Activated CD4-positive, CD25-positive, alpha-beta regulatory T cell (primary cell): ENCODE measurements at regions not wholly inside any gene's neighbourhood (a gene's known extent, or its start where the extent isn't known, plus 50 kb on each side); places are given as distances from the start of the nearest gene placed in this dataset.
"Not testable (repeated sequence)": the region's sequence is repeated elsewhere in the genome, so short reads cannot be mapped to it uniquely, and the experiment has no call there.

Experiments used
- DNase-seq, 4 experiments: peaks; one replicate each; lab custom pipeline; 2025; lab: John Stamatoyannopoulos, UW

DNA sequence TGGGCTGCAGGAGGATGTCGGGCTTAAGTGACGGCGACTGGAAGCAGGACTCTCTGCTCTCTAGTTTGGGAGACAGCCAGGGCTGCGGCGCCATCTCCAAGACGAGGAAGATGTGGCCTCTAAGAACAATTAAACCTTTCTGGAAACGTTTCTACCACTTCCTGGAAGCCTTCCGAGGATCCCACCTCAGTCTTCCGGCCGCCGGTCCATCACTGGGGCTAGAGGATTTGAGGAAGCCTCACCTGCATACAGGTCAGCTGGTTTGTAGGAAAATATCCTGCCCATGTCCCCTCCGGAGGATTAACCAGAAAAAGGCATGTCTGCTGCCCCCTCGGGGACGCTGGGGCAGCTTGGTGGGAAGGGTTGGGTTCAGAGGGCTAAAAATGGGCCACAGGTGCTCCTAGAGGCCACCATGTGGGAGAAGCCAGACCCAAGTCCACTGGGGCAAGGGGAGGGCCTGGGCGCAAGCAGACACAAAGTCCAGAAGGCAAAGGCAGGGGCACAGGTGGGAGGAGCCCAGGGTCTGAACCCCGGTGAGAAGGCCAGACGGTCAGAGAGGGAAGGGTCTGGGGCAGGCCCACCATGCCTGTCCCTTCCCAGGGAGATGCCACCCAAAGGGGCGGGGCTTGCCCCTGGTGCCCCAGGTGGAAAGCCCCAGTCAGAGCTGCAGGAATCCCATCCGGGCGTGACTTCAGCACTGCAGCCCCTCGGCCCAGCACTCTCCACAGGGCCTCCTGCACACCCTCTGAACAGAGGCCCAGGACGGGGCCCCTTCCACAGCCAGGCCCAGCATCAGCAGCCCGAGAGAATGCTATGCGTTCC is 82.2 kb upstream of the ID2 start:
- DNase-seq, result no peak

DNA sequence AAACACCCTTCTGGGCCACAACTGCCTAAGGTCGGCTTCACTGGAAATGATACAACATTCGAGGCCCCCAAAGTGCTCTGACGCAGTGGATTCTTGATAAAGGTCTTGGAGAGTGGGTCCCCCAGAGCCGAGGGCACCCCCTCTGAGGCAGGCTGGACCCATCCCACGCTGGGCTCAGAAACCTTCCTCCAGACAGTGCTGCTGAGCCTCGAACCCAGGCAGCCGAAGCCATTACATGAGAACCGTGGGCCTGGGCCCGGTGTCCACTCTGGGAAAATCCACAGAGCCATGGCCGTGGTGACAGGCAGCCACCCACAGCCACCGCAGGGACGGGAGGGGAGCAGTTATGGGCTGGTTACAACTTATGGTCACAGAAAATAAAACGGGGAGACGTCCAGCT is 81.4 kb upstream of the ID2 start:
- DNase-seq, result no peak

- no peak for DNase-seq
Observed at GRCh38 chr2:8602809-8603208, 79.0 kb upstream of the ID2 start.

GRCh38 chr2:8603356-8603755 is 78.5 kb upstream of the ID2 start:
- not testable (repeated sequence) for DNase-seq

DNA sequence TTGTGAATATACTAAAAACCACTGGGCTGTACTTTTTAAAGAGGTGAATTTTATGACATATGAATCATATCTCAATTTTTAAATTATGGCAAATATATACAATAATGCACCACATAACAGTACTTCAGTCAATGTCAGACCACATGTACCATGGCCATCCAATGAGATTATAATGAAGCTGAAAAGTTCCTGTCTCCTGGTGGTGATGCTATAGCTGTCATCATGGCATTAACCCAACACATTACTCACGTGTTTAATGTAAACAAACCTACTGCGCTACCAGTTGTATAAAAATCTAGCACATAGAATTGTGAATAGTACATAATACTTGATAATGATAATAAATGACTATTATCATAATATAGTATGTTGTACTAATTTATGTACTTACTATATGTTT is 77.6 kb upstream of the ID2 start:
- no peak for DNase-seq

DNA sequence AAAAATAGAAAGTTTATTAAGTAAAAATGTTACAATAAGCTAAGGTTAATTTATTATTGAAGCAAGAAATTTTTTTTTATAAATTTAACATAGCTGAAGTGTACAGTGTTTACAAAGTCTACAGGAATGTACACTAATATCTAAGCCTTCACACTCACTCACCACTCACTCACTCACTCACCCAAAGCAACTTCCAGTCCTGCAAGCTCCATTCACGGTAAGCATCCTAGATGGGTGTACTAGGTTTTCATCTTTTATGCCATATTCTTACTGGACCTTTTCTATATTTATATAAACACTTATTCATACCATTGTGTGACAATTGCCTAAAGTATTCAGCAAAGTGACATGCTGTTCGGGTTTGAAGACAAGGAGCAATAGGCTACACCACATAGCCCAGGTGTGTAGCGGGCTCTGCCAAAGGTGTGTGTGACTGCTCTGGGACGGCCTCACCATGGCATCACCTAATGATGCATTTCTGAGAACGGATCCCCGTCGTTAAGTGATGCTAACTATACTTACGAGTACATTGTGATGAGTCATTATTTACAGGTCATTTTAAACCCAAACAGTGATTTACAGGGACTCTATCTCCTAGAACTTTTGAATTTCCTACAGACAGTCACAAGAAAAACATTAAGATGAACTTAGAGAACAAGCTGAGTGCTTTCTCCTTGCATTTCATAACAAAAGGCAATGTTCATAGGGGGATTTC is 76.3 kb upstream of the ID2 start:
- no peak for DNase-seq

DNA sequence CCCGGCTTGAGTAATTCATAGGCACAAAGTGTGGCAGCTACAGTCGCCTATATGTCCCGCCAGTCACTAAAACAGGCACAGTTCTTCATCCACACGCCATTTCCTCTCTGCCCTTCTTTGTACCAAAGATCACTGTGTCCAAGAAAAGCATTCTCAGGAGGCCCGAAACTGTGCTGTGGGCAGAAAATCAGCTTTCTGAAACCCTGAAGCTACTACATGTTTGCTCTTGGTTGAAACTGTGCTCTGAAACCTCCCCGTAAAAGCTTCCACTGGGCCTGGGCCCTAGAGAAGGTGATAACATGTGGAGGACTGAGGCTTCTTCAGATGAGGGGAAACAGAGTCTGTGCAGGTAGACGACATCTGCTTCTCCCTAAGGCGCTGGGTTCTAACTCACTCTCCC is 75.6 kb upstream of the ID2 start:
- no peak for DNase-seq

DNA sequence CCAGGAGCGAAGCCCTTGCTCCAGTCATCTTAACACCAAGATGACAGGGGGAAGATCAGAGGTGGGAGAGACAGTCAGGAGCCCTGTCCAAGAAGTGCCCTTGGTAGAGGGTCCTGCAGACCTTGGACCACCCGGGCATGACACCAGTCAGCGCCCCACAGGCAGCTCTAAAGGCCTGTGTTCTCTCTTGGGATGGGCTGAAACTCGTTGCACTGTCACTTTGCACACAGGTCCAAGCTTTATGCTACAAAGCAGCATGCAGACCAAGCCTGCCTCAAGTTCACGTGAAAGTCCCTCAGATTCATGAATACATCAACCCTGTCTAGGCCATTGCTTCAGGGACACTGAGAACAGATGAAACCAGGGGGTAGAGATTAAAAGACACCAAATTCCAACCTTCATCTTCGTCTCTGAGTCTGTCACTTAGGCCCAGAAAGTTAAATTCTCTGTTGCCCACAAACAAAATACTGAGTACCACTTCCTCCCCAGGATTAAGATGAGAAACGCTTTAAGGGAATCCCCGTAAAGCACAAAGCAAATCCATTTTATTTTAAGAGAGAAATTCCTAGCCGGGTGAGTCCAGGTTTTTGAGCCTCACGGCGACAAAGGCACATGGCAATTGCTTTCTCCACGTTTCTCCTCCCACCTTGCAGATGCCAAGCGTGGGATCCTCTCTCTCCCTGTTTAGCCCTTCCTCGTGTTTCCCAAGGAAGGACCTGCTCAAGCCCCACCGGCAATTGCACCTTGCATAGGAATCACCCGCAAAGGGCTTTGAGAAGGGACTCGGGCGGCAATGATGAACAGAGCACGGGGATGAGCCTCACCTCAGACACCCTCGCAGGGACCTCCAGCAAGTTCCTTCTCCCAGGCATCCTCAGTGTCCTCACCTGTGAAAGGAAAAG is 75.0 kb upstream of the ID2 start:
- no peak for DNase-seq

GRCh38 chr2:8607606-8608005 is 74.2 kb upstream of the ID2 start:
- DNase-seq, result no peak

GRCh38 chr2:8608411-8608954 is 73.4 kb upstream of the ID2 start:
- DNase-seq, result no peak

DNA sequence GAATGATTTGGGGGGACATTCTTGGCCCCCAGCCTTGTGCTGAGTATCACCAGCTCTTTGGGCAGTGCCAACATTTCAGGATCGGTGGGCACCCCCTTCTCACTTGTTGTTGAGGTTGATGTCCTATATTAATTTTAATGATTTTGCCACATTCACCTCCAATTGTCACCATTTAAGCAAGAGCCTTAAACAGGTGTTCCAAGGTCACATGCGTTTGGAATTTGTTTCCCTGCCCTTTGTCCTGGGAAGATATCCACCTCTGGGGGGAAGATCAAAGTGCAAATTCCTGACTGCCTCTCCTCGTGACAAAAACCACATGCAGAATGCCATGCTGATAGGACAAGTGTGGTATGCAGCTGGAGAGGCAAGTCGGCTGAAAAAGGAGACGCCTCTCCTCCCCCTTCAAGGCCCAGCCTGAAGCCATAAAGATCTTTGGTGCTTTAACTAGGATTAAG is 72.5 kb upstream of the ID2 start:
- DNase-seq, result no peak

GRCh38 chr2:8610775-8611174 is 71.1 kb upstream of the ID2 start:
- DNase-seq, result not testable (repeated sequence)

DNA sequence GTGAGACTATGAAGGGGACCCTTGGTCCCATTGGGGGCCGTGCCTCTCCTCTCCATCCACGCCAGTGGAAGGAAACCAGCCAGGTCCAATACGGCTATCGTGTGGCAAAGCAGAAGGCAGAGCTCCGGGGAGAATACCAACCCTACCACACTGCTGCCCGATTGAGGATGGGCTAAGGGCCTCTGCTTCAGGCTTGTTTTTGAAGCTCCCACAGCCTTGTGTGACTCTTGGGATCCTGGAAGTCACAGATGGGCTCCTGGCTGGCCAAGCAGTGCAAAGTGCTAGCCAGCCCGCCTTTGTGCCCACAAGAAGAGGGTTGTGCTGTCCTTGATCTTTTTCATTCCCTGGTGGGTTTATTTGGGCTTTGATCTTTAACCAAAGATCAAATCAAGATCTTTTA is 70.6 kb upstream of the ID2 start:
- DNase-seq, result no peak

- DNase-seq, result no peak
Observed at GRCh38 chr2:8611700-8612099, 70.2 kb upstream of the ID2 start.

DNA sequence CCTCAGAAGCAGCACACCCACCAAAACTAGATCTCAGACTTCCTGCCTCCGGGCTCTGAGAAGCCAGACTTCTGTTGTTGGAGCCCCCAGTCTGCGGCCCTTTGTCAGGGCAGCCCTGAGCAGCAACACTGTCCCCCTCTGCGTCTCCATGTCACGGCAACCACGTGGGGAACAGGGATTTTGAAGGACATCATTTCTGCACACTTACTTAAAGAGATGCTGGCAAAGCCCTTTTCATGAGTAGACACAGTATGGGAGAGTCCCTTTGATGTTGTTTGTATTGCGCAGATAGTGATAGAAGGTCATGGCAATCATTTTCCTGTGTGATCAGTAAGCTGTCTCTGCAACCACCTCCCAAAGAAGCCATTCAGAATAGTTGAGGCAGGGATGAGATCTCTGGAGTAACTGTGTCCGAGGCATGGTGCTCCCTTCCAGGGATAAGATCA is 69.1 kb upstream of the ID2 start:
- no peak for DNase-seq

- DNase-seq, result not testable (repeated sequence)
Observed at GRCh38 chr2:8613207-8613999, 68.5 kb upstream of the ID2 start.

- no peak for DNase-seq
Observed at GRCh38 chr2:8614646-8615045, 67.2 kb upstream of the ID2 start.

GRCh38 chr2:8615252-8615575 is 66.6 kb upstream of the ID2 start:
- DNase-seq, result no peak

DNA sequence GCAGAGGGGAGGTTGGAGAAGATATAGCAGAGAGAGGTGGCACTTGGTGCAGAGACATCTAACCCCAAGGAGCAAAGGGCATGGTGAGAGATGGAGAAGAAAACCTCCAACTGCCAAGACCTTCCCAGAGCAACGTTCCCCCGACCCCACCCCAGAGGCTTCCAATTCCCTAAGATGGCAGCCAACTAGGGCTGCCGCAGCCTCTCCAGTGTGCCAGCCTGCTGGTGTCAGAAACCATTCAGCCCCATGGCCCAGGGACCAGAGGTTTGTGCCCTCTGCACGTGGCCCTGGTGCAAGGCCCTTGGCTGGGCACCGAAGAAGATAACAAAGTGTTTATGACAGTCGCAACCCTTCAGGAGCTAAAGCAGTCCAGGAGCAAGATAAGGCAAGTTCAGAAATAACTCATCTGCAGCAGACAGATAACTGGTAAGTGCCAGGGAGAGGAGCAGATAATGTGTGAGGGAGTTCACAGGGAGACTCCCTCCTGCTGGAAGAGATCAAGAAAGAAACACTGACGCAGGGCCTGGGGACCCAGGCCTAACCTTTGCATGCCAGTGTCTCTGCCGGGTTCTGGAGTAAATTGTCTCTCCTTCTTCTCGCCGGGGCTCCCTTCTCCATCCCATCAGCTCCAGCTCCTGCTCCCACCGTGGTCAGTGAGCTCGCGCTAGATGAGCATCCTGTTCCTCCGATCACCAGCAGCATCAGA is 66.1 kb upstream of the ID2 start:
- DNase-seq, result no peak

- no peak for DNase-seq
Observed at GRCh38 chr2:8617048-8617447, 64.8 kb upstream of the ID2 start.

DNA sequence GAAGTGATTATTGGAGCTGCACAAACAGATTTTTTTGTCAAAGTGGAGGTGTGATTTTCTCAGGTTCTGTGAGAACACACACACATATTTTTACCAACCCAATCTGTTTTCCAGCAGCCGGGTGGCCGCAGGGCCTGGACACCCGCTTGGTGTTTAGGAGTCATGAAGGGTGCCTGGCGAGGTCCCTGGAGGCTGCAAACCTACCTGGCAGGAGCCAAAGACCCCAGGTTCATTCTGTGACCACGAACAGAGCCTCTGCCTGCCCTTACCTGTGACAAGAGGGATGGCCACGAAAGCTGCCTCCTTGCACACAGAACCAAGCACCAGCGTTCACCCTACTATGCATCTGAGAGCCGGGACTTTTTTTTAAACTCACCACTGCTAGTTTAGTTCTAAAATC is 64.3 kb upstream of the ID2 start:
- no peak for DNase-seq
